Glomerular visceral epithelial cell (primary cell): ENCODE measurements at regions not wholly inside any gene's neighbourhood (a gene's known extent, or its start where the extent isn't known, plus 50 kb on each side); places are given as distances from the start of the nearest gene placed in this dataset.

Experiments
- DNase-seq: peaks from one replicate; pipeline ENCODE4 v3.0.0-alpha.2; 2016; ENCODE audit errors: extremely low spot score

DNA sequence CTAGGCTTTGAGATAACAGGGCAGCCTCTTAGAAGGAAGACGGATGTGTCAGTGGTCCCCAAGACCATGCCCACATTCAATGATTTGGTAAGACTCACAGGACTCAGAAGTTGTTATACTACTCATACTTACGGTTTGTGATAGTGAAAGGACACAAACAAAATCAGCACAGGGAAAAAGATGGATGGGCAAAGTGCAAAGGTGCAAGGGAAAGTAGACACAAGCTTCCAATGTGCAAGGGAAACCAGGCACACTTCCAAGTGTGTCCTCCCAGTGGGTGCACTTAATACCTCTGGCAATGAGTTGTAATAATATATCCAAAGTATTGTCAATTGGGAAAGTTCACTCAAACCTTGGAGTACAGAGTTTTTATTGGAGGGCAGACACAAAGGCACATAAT, 53.8 kb upstream of the VCX start:
- DNase-seq, result no peak

DNA sequence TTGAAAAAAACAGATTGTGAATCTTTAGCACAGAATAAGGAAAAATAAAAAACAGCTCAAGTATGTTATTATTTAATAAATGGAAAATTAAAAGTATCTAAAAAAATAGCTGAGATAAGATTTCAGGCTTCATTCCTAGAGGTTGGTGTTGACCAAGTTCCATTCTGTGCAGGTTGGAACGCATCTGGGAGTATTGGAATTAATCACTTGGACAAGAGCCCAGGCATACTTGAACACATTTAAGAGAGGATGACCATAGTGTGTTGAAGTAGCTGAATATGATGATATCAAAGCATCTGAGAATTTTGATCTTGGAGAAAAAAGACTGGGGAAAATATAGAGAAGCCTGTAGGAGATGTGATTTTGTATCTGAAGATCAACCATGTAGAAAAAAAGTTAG, 54.6 kb upstream of the VCX start:
- no peak for DNase-seq

GRCh38 chrX:7787714-7788113, 55.3 kb upstream of the VCX start:
- no peak for DNase-seq

DNA sequence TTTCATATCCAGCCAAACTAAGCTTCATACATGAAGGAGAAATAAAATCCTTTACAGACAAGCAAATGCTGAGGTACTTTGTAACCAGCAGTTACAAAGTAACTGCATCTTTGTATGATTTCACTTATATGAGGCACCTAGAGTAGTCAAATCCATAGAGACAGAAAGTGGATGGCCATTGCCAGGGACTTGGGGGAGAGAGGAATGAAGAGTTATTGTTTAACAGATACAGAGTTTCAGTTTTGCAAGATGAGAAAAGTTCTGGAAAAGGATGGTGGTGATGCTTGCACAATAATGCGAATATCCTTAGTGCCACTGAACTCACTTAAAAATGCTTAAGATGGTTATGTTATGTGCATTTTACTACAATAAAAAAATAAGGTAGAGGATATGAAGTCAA, 58.4 kb upstream of the VCX start:
- DNase-seq, result no peak

DNA sequence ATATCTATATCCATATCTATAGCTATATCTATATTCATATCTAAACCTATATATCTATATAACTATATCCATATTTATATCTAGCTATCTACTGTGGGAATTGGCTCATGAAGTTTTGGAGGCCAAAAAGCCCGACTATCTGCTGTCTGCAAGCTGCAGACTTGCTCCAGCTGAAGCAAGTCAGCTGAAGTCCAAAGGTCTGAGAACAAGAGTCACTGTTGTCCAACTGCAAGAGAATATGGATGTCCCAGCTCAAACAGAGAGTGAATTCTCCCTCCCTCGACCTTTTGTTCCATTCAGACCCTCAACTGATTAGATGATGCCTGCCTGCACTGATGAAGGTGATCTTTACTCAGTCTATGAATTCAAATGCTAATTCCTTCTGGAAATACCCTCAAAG, 63.3 kb upstream of the VCX start:
- no peak for DNase-seq

- DNase-seq, result no peak
Measured at GRCh38 chrX:7775987-7776386, 67.0 kb upstream of the VCX start.

DNA sequence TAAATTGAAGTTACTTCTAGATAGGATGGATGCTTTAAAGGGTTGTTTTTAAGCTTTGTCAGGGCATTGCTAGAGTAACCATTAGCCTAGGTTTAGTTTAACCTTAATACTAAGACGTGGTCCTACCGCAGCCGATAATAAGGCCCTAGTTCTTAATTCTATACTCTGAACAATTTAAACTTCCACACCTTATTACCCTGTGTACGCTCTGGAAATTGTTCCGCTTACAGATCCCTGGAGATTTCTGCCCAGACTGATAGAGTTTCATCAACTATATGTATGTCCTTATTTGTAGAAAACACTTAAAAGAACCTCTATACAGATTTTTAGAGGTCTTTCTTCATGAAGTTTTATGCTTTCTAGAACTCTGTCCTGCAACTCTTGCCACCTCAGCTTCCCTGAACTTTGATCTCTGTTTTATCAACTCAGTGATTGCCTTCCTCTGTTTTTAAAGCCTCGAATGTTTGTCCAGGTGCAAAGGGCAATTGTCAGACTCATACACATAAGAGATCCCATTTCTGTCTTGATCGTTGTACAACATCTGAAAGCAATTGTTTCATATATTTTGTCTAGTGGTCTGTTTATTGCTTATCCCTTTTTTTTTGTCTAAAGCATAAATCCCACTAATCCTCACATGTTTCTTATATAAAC, 71.1 kb upstream of the VCX start:
- no peak for DNase-seq

GRCh38 chrX:7759830-7760229, 83.1 kb upstream of the VCX start:
- DNase-seq, result no peak

DNA sequence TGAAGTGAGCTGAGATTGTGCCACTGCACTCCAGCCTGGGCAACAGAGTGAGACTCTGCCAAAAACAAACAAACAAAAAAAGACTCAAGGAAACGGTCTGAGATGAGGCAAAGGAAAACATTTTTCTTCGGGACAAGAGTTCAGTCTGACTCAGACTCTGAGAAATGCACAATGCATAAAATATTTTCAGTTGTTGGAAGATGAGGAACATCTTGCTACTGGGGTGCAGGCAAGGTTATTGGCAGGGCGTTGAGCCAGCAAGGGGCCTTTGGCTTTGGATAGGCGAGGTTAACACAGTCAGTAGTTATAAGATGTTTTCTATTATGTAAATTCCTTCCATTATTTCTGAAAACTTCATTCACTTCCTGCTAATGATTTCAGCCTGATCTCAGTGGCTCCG, 96.1 kb upstream of the VCX start:
- no peak for DNase-seq

DNA sequence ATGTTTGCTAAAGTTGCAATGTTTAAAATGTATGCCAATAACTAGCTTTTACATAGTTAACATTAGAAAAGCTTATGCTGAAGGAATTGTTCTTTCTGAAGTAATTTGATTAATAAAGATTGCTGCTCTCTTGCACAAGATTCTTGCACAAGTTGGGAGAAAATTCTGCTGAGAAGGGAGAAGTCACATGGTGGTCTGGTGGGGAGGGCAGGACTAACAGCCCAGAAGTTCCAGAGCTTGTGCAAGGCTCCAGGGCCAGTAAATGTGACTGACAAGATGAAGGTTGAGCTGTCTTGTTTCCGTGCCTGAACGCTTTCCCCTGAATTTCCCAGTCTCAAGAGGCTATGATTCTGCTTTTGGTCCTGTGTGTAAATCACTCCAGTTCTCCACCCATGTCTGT, 112.9 kb upstream of the VCX start:
- DNase-seq, result no peak

GRCh38 chrX:7720519-7720918, 122.5 kb upstream of the VCX start:
- no peak for DNase-seq

DNA sequence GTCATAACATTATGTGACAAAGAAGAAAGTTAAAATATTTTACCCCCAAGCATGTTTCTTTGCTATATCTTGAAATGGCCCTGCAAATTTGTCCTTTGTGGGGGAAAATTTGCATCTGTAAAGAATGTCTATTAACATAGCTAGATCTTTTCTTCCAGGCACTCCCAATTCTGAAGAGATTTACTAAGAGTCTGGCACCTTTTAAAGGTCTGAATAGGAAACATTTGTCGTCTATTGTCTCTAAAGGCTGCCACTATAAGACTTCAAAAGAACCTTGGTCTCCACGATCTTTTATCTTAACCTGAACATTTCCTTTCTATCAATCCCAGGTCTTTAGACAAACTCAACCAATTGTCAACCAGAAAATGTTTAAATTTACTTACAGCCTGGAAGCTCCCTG, 128.6 kb upstream of the VCX start:
- DNase-seq, result no peak

- no peak for DNase-seq
Measured at GRCh38 chrX:7711167-7711566, 131.8 kb upstream of the VCX start.

GRCh38 chrX:7709845-7710244, 133.1 kb upstream of the VCX start:
- DNase-seq, result no peak

DNA sequence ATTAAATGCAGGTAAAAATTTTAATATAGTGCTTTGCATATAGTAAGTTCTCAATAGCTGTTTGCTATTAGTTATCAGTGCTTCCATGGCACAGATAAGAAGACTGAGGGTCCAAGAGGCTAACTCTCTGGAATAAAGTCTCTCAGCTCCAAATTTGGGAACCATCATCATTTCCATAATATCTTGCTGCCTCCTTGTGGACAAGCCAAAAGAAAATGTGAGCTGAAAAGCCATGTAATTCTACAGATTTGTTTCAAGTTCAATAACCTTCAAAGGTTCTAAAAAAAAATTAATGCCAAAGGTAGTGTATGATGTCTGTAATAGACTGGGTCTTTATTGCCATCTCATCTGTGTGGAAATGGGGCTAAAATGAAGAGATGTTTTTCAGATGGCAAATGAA, 136.9 kb upstream of the VCX start:
- no peak for DNase-seq

DNA sequence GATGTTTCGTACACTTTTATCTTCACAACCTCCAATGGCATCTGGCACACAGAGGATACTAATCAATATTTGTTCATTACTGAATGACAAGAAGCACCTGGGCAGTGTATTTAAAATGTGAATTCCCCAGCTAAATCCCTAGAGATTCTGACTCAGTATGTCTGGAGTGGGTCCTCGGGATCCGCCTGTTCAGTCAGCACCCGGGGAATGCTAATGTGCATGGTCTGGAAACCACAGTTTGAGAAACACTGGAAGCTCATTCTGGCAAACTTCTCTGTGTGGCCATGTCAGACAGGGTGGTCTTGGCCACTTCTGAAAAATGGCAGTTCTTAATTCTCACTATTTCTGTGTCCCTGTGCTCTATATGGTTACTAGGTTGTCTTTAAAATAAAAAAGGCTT, 138.8 kb upstream of the VCX start:
- DNase-seq, result no peak

DNA sequence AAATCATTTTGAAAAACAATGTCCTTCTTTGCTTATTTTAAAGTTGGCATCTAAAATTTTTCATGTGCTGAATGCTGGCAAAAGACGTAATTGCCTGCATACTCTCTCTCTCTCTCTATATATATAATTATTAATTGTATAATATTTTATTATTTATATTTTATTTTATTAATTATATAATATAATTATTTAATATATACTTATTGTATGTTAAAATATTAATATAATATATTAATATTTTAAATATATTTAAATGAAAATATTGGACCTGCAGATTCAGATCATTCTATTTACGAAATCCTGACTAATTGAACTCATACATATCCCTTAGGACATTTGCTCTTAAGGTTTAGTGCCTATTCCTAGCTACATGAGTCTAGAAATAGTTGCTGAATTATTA, 144.7 kb upstream of the VCX start:
- no peak for DNase-seq

GRCh38 chrX:7690842-7691241, 152.1 kb upstream of the VCX start:
- DNase-seq, result no peak

GRCh38 chrX:7689791-7690412, 153.1 kb upstream of the VCX start:
- no peak for DNase-seq

GRCh38 chrX:7680181-7680580, 162.8 kb upstream of the VCX start:
- no peak for DNase-seq

DNA sequence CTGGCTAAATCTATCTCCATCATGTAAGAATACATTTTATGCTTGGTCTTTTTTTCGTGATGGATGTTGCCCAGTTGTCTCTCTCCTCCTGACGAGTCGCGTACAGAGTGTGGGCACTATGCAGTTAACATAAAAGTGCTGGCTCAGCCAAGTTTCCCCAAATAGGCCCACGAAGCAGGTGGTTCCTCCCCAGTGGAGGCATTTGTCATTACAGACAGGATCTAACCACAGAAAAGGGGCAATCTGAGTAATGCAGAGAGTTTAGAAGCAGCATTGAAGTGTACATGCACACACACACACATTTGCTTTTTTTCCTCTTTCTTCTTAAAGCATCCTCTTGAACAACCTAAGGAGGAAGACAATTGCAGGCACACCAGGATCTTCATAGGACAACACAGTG, 188.7 kb upstream of the VCX start:
- DNase-seq, result no peak

DNA sequence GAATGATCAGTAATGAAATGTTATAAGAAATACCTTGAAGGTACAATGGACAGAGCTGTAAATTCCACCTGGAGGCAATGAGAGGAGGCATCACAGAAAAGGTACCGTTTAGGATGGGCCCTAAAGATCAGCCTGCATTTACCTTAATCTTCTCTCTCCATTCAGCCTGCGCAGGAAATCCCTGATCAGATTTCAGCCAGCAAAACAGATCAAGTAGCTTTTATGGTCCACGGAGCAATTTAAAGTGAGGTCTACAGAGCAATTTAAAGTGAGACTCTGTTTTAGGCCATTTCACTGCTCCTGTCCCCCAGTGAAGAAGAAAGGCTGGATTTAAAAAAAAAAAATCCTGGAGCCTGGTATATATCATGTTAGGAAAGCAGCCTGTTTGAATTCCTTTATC, 195.1 kb upstream of the VCX start:
- no peak for DNase-seq

- DNase-seq, result no peak
Measured at GRCh38 chrX:7641141-7641540, 201.8 kb upstream of the VCX start.

GRCh38 chrX:7640392-7640791, 202.6 kb upstream of the VCX start:
- DNase-seq, result no peak
